ENCODE measurements at regions not wholly inside any gene's neighbourhood (a gene's known extent, or its start where the extent isn't known, plus 50 kb on each side); places are given as distances from the start of the nearest gene placed in this dataset.

DNA sequence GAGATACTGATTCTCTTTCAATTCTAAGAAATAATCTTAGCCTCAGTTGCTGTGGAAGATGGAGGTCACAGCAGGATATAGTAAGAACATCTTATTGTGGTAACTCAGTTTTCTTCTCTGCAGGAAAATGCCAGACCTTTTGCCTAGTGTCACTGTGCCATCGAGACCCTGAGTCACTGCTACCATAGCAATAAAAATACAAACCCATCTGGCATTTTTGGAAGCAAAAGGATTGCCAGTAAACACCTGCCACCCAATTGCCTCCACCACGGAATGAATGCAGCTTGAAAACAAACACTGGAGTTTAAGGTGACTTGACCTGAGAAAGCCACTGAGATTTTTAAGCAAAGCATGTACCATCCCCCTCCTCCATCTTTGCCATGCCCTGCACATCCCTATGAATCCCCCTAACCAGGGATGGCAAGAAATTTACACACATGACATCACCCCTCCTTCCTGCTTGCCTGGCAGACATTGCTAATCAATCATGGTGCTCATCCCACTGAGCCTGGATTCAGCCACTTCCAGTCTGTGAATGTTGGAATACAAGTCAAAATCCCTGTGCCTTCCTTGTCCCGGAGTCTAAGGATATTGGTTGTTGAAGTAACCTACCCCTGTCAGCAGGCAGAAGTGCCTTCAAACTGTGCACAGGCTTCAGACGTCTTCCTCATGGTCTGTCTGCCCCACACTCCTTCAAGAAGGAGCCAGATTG lies 59.6 kb upstream of the MAMLD1 start:
- TF ChIP-seq POLR2A (IDR thresholded peaks at IDR 0.05): no peak
- TF ChIP-seq, protein P1, sequence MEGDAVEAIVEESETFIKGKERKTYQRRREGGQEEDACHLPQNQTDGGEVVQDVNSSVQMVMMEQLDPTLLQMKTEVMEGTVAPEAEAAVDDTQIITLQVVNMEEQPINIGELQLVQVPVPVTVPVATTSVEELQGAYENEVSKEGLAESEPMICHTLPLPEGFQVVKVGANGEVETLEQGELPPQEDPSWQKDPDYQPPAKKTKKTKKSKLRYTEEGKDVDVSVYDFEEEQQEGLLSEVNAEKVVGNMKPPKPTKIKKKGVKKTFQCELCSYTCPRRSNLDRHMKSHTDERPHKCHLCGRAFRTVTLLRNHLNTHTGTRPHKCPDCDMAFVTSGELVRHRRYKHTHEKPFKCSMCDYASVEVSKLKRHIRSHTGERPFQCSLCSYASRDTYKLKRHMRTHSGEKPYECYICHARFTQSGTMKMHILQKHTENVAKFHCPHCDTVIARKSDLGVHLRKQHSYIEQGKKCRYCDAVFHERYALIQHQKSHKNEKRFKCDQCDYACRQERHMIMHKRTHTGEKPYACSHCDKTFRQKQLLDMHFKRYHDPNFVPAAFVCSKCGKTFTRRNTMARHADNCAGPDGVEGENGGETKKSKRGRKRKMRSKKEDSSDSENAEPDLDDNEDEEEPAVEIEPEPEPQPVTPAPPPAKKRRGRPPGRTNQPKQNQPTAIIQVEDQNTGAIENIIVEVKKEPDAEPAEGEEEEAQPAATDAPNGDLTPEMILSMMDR (IDR thresholded peaks at IDR 0.05): no peak
- Histone ChIP-seq H3K4me1 (no peaks in the 10 kb centered on the region), H3K36me3 (no peaks in the 10 kb centered on the region), H3K4me3 (no peak overlapping the region), H3K27ac (no peak overlapping the region), H3K9me3 (no peaks in the 10 kb centered on the region), H3K27me3 (no peaks in the 10 kb centered on the region)
- DNase-seq: no peak
- 37 to 51% methylated on average over 2 to 4 of the region's 4 CpGs for WGBS, 2 donors
- intact Hi-C loops (cut with DNase I): no loop called here

DNA sequence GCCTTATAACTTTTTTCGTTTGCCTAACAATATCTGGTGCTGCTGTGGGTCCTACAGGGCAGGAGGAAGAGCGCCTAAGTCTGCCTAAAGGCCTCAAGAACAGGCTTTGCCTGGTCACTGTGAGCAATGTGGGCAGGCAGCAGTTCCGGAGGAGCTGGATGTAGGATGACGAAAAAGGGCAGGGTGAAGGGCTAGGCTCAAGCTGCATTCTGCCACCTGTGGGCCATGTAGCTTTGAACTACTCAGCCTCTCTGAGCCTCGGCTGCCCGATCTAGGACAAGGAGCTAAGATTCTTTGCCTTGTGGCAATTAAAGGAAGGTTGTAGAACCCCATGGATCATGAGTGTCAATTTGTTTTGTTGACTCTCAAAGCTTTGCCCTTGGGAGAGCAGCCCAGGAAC lies 57.1 kb upstream of the MAMLD1 start:
- DNase-seq: no peak
- no peaks in the 10 kb centered on the region for H3K27me3 ChIP-seq
- WGBS, 2 donors: 61 to 100% methylated on average over 1 to 6 of the region's 6 CpGs
- intact Hi-C loops (cut with DNase I): no loop called here
- no peaks in the 10 kb centered on the region for H3K9me3 ChIP-seq
- no peaks in the 10 kb centered on the region for H3K4me1 ChIP-seq
- TF ChIP-seq, protein P1 (IDR thresholded peaks at IDR 0.05): no peak
- no peak for TF ChIP-seq POLR2A (IDR thresholded peaks at IDR 0.05)
- no peak overlapping the region for H3K27ac ChIP-seq
- no peaks in the 10 kb centered on the region for H3K36me3 ChIP-seq
- H3K4me3 ChIP-seq: no peak overlapping the region

DNA sequence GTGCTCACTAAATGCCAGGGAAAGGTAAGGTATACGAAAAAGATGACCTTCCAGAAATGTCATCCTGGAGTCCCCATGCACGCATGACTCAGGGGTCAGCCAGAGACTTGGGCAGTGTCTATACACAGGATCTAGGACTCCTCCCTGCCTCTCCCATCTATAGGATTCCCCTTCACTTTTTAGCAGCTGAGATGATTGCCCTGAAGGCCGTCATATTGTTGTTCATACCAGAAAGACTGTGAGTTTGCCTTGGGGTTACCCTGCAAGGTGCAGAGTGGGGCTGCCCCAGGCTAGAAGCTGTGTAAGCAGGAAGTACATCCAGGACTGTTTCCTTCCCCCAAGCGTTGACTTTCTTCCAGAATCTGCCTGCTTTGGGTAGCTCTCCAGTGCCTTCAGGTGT lies 55.1 kb upstream of the MAMLD1 start:
- no peak for DNase-seq
- Histone ChIP-seq H3K4me3 (no peak overlapping the region), H3K27me3 (no peaks in the 10 kb centered on the region), H3K27ac (no peak overlapping the region), H3K36me3 (no peaks in the 10 kb centered on the region), H3K9me3 (no peaks in the 10 kb centered on the region), H3K4me1 (no peaks in the 10 kb centered on the region)
- TF ChIP-seq, protein P1 (IDR thresholded peaks at IDR 0.05): no peak
- TF ChIP-seq POLR2A (IDR thresholded peaks at IDR 0.05): no peak
- 60% methylated on average over 3 to 4 of the region's 4 CpGs for WGBS, 2 donors
- intact Hi-C loops (cut with DNase I): no loop called here

DNA sequence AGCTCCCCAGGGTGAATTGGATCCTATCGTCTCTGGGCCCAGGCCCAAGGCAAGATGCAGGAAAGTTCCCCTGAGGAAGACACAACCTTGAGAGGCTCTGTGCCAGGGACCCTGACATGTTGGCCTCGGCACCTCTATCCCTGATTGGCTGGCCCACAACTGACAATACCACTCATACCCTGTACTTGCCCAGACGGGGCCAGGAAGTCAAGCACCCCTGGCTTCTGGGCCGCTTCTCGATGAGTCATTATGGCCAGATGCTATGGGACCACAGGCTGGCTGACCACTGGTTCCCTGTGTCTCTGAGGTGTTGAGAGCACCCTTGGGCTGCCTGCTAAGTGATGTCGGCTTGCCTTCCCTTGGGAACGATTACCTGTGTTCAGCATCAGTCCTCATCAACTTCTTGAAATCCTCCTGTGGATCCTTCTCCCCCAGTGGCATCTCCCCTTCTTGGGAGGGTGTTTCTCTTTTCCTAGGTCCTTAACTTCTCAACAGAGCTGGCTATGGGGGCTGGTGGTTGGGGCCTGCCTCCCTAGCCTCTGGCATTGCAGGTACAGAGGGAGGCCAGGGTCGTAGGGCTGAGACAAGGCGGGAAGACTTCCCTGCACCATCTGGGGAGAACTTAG lies 54.5 kb upstream of the MAMLD1 start:
- TF ChIP-seq, protein P1 (IDR thresholded peaks at IDR 0.05): no peak
- TF ChIP-seq POLR2A (IDR thresholded peaks at IDR 0.05): no peak
- Histone ChIP-seq H3K36me3 (no peaks in the 10 kb centered on the region), H3K9me3 (no peaks in the 10 kb centered on the region), H3K4me3 (no peak overlapping the region), H3K27ac (no peak overlapping the region), H3K27me3 (no peaks in the 10 kb centered on the region), H3K4me1 (no peaks in the 10 kb centered on the region)
- WGBS, 2 donors: 82% methylated on average over 5 of the region's 9 CpGs; no CpG with 5 or more reads in 1 of the 2 donors
- no peak for DNase-seq
- intact Hi-C loops (cut with DNase I): no loop called here

DNA sequence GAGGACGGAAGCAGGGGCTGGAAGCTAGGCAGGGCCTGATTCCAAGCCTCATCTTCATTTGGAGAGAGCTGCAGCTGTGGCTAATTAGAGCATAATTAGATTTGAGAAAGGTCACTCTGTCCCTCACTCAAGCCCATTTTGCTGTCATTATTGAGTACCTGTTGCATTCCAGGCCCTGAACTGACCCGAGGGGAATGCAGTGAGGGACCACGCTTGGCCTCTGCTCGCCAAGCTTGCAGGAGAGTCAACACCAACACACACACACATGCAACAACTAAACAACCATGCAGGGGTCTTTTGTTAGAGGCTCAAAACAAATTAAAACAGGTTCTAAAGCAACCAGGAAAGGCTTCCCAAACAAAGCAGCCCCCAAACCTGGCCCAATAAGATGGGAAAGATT lies 52.7 kb upstream of the MAMLD1 start:
- DNase-seq: no peak
- Histone ChIP-seq H3K36me3 (no peaks in the 10 kb centered on the region), H3K27ac (no peak overlapping the region), H3K27me3 (no peaks in the 10 kb centered on the region), H3K4me3 (no peak overlapping the region), H3K4me1 (no peaks in the 10 kb centered on the region), H3K9me3 (no peaks in the 10 kb centered on the region)
- TF ChIP-seq POLR2A (IDR thresholded peaks at IDR 0.05): no peak
- TF ChIP-seq, protein P1 (IDR thresholded peaks at IDR 0.05): no peak
- WGBS, 2 donors: 80 to 100% methylated on average over 1 to 4 of the region's 4 CpGs
- intact Hi-C loops (cut with DNase I): no loop called here
